Upper lobe of right lung (tissue), 1 donor: ENCODE measurements at regions not wholly inside any gene's neighbourhood (a gene's known extent, or its start where the extent isn't known, plus 50 kb on each side); places are given as distances from the start of the nearest gene placed in this dataset.

ENCODE experiments used
- ATAC-seq: fragments of 200-7000 bp; cut with Tn5 transposase; one replicate; pipeline ENCODE4 v1.9.1; 2020; ENCODE audit warnings: mild to moderate bottlenecking, moderate library complexity
- DNase-seq: peaks from one replicate; pipeline ENCODE4 v3.0.0-alpha.2; 2020
- H3K27ac ChIP-seq: fragments of 200-600 bp; one replicate; pipeline ENCODE4 v1.8.0; 2022
- H3K27me3 ChIP-seq: fragments of 200-600 bp; one replicate; pipeline ENCODE4 v1.8.0; 2022; ENCODE audit warnings: mild to moderate bottlenecking
- H3K36me3 ChIP-seq: fragments of 200-600 bp; one replicate; pipeline ENCODE4 v1.8.0; 2022
- H3K4me1 ChIP-seq: fragments of 200-600 bp; one replicate; pipeline ENCODE4 v1.8.0; 2022
- H3K4me3 ChIP-seq: fragments of 200-600 bp; one replicate; pipeline ENCODE4 v1.8.0; 2022; ENCODE audit warnings: mild to moderate bottlenecking
- H3K9me3 ChIP-seq: fragments of 200-600 bp; one replicate; pipeline ENCODE4 v1.8.0; 2022
- CTCF ChIP-seq: fragments of 200-600 bp; IDR thresholded peaks from one replicate; pipeline ENCODE4 v1.8.0; 2022; ENCODE audit warnings: antibody characterized with exemption
- intact Hi-C: fragments of 100-400 bp; cut with DNase I; formaldehyde crosslinking; loops from one replicate; pipeline ENCODE4 v1.11.0; 2022
- donor health status: DM: no; HTN: yes; CAD: no; lungs with severe emphysema.

DNA sequence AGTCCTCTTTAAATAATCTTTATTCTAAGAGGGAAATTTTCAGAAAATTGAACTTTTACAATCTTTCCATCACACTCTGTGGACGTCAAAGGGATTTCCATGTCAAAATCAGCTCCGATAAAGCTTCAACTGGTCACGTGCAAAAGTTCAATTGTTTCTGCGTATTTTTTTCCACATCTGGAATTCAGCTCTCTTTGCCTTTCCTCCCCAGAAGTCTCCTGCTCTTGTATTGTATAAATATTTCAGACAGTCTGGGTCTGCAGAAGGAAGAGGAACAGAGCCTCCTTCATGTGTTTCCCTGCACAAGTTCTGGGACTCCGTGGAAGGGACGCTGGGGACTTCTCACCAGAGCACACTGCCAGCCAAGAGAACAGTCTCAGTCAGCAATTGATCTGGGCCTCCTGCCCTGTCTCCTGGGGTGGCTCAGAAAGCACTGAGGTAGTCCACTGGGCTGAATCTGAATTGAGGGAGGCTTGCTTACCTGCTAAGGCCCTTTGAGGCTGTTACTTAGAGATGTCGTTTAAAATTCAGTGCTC, 251.5 kb downstream of the TFCP2L1 start:
- Histone ChIP-seq H3K4me3 (no peak overlapping the region), H3K27me3 (peaks cover 27% of the 10 kb centered on the region), H3K9me3 (no peaks in the 10 kb centered on the region), H3K36me3 (no peaks in the 10 kb centered on the region), H3K4me1 (no peaks in the 10 kb centered on the region), H3K27ac (no peak overlapping the region)
- TF ChIP-seq CTCF = no peak
- intact Hi-C loops = no loop called here
- ATAC-seq = no peak
- no peak for DNase-seq

DNA sequence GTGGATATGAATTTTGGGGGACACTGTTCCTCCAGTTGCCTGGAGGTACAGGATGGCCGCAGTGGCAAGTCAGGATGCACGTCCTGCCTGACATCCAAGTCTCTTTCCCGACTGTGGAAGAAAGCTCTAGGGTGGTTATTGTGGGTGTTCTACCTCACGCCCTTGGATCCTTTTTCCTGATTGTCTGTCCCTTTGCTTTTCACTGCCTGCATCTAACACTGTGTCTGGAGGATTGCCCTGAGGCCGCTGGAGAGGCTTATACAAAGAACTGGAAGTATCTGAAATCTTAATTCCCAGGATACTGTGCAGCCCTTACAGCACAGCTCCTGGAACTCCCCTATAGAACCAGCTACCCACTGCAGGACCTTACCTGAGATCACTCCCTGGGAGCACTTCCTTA, 250.5 kb downstream of the TFCP2L1 start:
- intact Hi-C loops = no loop called here
- Histone ChIP-seq H3K9me3 (no peaks in the 10 kb centered on the region), H3K27me3 (peaks cover 27% of the 10 kb centered on the region), H3K4me3 (no peak overlapping the region), H3K36me3 (no peaks in the 10 kb centered on the region), H3K27ac (no peak overlapping the region), H3K4me1 (no peaks in the 10 kb centered on the region)
- DNase-seq (no peak), ATAC-seq (no peak)
- no peak for TF ChIP-seq CTCF

- H3K27ac ChIP-seq = no peak overlapping the region
- H3K4me3 ChIP-seq = no peak overlapping the region
- peak; percentile 90 for ATAC-seq
- no peaks in the 10 kb centered on the region for H3K4me1 ChIP-seq
- no peak for DNase-seq
- no peaks in the 10 kb centered on the region for H3K36me3 ChIP-seq
- H3K27me3 ChIP-seq = peaks cover 22% of the 10 kb centered on the region
- no peaks in the 10 kb centered on the region for H3K9me3 ChIP-seq
- no peak for TF ChIP-seq CTCF
- intact Hi-C loops = no loop called here
These were observed 248.7 kb downstream of the TFCP2L1 start for GRCh38 chr2:121036226-121036692.

DNA sequence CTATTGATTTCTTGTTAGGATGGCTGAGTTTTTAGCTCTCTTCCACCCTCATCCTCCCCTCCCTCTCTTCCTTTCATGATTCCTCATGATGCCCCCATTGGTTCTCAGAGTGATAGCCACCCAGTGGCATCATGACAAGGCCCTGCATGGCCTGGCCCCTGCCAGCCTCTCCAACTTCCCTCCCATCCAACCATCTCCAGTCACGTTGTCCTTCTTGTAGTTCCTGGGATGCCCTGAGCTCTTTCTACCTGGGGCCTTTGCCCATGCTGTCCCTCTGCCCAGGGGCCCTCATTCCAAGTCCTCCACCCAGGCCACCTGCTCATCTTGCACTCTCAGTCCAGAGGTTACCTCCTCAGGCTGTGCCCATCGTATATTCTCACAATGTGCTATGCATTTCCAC, 247.5 kb downstream of the TFCP2L1 start:
- H3K27ac ChIP-seq = no peak overlapping the region
- no peaks in the 10 kb centered on the region for H3K36me3 ChIP-seq
- no peak for TF ChIP-seq CTCF
- ATAC-seq = no peak
- H3K27me3 ChIP-seq = peaks cover 13% of the 10 kb centered on the region
- H3K9me3 ChIP-seq = no peaks in the 10 kb centered on the region
- no peak for DNase-seq
- no peaks in the 10 kb centered on the region for H3K4me1 ChIP-seq
- no peak overlapping the region for H3K4me3 ChIP-seq
- intact Hi-C loops = no loop called here

DNA sequence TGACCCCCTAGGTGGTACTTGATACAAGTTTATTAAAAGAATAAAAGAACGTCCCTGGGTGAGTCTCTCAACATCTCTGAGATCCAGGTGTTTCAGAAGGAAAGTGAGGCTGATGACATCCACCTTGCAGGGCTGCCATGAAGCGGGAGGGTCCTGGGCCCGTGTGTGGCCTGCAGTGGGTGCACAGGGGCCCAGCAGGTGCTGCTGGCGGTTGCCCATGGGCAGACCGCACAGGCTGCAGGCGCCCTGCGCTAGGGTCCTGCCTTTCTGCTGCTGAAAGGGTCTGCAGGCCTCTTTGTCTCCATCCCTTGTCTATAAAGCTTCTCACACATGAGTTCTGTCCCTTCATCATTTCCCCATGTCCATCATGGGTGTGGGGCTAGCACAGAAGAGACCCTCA, 247.0 kb downstream of the TFCP2L1 start:
- no peak overlapping the region for H3K4me3 ChIP-seq
- DNase-seq = no peak
- TF ChIP-seq CTCF = no peak
- intact Hi-C loops = no loop called here
- H3K9me3 ChIP-seq = no peaks in the 10 kb centered on the region
- ATAC-seq = no peak
- H3K4me1 ChIP-seq = no peaks in the 10 kb centered on the region
- H3K27me3 ChIP-seq = peaks cover 11% of the 10 kb centered on the region
- H3K36me3 ChIP-seq = no peaks in the 10 kb centered on the region
- H3K27ac ChIP-seq = no peak overlapping the region

GRCh38 chr2:121038431-121038830, 246.6 kb downstream of the TFCP2L1 start:
- Histone ChIP-seq H3K9me3 (no peaks in the 10 kb centered on the region), H3K27me3 (peaks cover 9% of the 10 kb centered on the region), H3K27ac (no peak overlapping the region), H3K4me1 (no peaks in the 10 kb centered on the region), H3K4me3 (no peak overlapping the region), H3K36me3 (no peaks in the 10 kb centered on the region)
- ATAC-seq (no peak), DNase-seq (no peak)
- intact Hi-C loops = no loop called here
- TF ChIP-seq CTCF = no peak
